Esophagus (tissue), 2 donors: ENCODE measurements at regions not wholly inside any gene's neighbourhood (a gene's known extent, or its start where the extent isn't known, plus 50 kb on each side); places are given as distances from the start of the nearest gene placed in this dataset.

Source experiments
- H3K27ac ChIP-seq, 2 donors: one replicate each; pipeline ENCODE4 v1.5.1; 2013; ENCODE audit warnings: low read depth in 2 of 2, mild to moderate bottlenecking in 2 of 2, inconsistent platforms in 1 of 2, low read length in 1 of 2, moderate library complexity in 1 of 2
- H3K27me3 ChIP-seq, 2 donors: one replicate each; pipeline ENCODE4 v1.6.1; 2013; ENCODE audit warnings: low read length in 2 of 2, control low read depth in 1 of 2, mild to moderate bottlenecking in 1 of 2; ENCODE audit not compliant: insufficient read depth in 2 of 2, control insufficient read depth in 1 of 2
- H3K36me3 ChIP-seq, 2 donors: one replicate each; pipeline ENCODE4 v1.6.1; 2013; ENCODE audit warnings: low read length in 1 of 2; ENCODE audit not compliant: control insufficient read depth in 2 of 2, insufficient read depth in 2 of 2
- H3K4me1 ChIP-seq, 2 donors: one replicate each; pipeline ENCODE4 v1.6.1; 2013; ENCODE audit warnings: low read length in 1 of 2; ENCODE audit not compliant: control insufficient read depth in 2 of 2, insufficient read depth in 2 of 2
- H3K4me3 ChIP-seq, 2 donors: one replicate each; pipeline ENCODE4 v1.5.1; 2013; ENCODE audit warnings: low read length in 2 of 2, mild to moderate bottlenecking in 2 of 2, low read depth in 1 of 2, moderate library complexity in 1 of 2
- H3K9me3 ChIP-seq, 2 donors: one replicate each; pipeline ENCODE4 v1.6.1; 2013; ENCODE audit warnings: mild to moderate bottlenecking in 2 of 2, low read depth in 1 of 2, low read length in 1 of 2, moderate library complexity in 1 of 2; ENCODE audit not compliant: control insufficient read depth in 2 of 2, insufficient read depth in 1 of 2
- WGBS, 2 donors: extraction: QIAGEN DNeasy Blood & Tissue Kit; methylation state at CpG; one replicate each; pipeline ENCODE4 v1.1.7; 2013; 5-methylcytosine and 5-hydroxymethylcytosine counted together
- donor health status: healthy with polysubstance abuse.
- donor health status: Bipolar disorder and iron deficiency.

DNA sequence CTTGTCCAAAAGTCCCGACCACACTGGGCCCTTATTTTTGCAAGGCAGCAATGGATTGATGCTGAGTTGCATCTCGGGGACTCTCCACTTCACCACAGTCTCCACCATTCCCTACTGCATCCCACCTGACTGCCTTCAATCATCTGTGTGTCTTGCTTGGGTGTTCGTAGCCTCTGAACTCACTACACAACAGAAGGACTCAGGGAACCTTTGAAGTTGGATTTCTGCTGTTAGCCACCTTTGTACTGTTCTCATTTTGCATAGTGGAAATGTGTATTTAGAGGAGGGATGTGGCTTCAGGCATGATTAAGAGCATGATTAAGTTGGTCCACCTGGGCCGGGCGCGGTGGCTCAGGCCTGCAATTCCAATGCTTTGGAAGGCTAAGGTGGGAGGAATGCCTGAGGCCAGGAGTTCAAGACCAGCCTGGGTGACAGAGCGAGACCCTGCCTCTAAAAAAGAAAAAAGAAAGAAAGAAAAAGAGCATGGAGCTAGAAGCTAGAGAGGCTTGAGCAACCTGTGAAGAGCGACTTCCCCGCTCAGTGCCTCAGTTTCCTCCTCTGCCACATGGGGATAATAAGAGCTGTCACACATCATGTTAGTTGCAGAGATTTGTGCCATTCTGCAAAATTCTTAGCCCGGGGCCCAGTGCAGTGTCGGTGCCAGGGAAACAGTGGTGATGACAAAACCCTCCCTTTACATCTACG, 121.3 kb upstream of the PTPN1 start:
- Histone ChIP-seq H3K9me3 (no peaks in the 10 kb centered on the region), H3K27ac (no peak overlapping the region), H3K4me1 (no peaks in the 10 kb centered on the region), H3K36me3 (no peaks in the 10 kb centered on the region), H3K4me3 (no peak overlapping the region), H3K27me3 (no peaks in the 10 kb centered on the region)
- 62 to 75% methylated on average over 12 of the region's 12 CpGs for WGBS, 2 donors

DNA sequence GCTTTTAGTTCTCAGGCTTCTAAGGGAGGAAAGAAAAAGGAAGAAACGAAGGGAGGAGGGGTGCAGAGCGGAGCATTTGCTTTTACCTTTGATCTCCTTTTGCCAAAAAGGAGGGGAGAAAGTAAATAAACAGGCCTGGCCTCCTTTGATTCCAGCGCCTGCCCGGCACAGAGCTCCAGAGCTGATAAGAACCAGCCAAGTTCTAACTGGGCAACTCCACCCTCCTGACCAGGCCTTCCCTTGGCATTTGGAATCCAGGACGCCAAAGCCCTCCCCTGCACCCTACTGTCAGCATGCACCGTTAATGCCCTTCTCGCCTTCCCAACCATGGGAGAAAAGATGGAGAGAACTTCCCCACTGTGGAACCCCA, 120.8 kb upstream of the PTPN1 start:
- Histone ChIP-seq H3K36me3 (no peaks in the 10 kb centered on the region), H3K27ac (no peak overlapping the region), H3K27me3 (no peaks in the 10 kb centered on the region), H3K9me3 (no peaks in the 10 kb centered on the region), H3K4me1 (no peaks in the 10 kb centered on the region), H3K4me3 (no peak overlapping the region)
- 58 to 60% methylated on average over 7 of the region's 7 CpGs for WGBS, 2 donors

DNA sequence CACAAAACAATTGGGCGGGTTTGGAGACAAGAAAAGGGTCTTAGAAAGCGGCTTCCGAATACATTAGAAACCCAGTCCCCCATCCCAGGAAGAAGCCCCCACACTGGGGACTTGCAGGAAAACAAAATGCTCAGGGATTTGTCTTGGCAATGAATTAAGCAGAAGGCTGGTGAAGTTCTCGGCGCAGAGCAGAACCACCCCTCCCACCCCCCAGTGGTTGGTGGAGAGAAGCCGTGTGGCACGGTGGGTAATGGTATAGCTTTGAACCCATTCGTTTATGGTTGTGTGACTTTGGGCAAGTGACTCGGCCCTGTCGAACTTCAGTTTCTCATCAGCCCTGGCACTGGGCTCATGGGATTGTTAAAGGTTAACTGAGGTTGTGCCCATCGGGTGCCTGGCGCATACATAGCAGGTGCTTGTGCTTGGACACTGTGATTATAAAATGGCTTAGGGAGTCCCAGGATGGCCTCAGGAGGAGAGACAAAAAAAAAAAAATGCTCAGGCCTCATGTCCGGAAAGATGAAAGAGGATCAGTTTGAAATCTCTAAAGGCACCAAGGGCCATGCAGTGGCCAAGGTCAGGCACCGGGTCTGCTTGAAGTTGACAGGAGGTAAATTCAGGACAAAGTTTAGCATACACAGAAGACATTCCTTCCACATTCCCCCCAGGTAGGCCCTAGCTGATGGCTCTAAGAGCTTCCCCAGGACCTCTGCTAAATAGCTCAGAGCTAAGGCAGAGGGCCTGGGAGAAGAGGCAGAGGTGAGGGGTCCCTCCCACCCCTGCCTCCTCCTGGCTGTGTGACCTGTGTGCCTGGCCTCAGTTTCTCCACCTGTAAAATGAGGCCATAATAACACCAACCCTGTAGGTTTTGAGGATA, 120.1 kb upstream of the PTPN1 start:
- Histone ChIP-seq H3K9me3 (no peaks in the 10 kb centered on the region), H3K27me3 (no peaks in the 10 kb centered on the region), H3K36me3 (no peaks in the 10 kb centered on the region), H3K27ac (no peak overlapping the region), H3K4me1 (no peaks in the 10 kb centered on the region), H3K4me3 (no peak overlapping the region)
- WGBS, 2 donors, result 71 to 88% methylated on average over 14 of the region's 14 CpGs

DNA sequence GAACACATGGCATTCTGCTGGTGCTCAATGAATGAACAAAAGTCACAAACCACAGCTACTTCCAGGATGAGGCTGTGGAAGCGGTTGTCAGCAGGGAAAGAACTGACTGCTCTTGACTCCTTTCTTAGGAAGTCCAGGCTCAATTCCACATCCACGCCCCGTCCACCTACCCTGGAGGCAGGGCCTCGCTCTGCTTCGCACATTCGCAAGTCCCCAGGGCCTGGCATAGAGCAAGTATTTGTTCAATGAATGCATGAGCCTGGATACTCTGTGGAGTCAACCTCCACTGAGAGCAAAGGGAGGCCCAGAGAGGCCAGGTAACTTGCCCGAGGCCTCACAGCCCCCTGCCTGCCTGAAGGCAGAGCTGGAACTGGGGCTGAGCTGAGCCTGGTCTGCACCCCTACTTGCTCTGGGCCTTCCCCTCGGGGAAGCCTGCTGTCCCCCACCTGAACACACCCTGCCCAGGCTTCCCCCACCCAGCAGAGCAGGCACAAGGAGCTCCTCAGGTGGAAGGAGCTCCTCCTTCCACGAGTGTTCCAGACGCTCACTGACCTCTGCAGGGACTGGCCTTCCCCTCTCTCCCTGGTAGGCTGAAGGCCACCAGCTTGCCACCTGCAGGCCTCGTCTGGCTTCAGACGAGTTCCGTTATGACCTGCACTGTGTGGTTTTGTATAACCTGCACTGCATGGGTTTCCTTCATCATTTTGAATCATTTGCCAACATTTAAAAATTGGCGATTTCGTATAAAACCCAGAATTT, 119.3 kb upstream of the PTPN1 start:
- 90 to 92% methylated on average over 15 of the region's 15 CpGs for WGBS, 2 donors
- Histone ChIP-seq H3K9me3 (no peaks in the 10 kb centered on the region), H3K4me3 (no peak overlapping the region), H3K4me1 (no peaks in the 10 kb centered on the region), H3K27ac (no peak overlapping the region), H3K27me3 (no peaks in the 10 kb centered on the region), H3K36me3 (no peaks in the 10 kb centered on the region)

DNA sequence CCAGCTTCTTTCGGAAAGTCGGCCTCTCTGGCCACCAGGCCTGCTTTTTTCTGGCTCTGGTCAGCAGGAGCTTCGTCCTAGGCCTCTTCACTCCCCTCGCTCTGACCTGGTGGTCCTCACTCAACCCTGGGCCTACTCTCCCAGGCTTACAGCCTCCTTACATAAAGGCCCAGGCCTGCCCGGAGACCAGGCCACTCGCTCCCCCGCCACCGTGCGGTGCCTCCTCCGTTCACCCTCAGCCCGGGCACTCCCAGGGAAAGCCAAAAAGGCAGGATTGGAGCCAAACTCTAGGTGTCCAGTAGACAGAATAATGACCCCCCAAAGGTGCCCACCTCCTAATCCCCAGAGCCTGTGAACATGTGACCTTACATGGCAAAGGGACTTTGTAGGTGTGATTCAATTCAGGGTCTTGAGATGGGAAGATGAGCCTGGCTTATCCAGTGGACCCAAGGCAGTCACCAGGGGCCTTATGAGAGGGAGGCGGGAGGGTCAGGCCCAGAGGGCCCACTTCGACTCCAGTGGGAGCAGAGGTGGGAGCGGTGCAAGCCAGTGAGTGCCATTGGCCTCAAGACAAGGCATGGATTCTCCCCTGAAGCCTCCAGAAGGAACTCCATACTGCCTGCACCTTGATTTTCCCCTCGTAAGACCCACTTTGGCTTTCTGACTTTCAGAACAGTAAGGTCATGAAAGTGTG, 118.6 kb upstream of the PTPN1 start:
- WGBS, 2 donors, result 95% methylated on average over 15 of the region's 15 CpGs
- Histone ChIP-seq H3K27ac (no peak overlapping the region), H3K4me1 (peaks cover 0 to 2% of the 10 kb centered on the region in 2 donors), H3K27me3 (no peaks in the 10 kb centered on the region), H3K4me3 (no peak overlapping the region), H3K36me3 (no peaks in the 10 kb centered on the region), H3K9me3 (no peaks in the 10 kb centered on the region)

DNA sequence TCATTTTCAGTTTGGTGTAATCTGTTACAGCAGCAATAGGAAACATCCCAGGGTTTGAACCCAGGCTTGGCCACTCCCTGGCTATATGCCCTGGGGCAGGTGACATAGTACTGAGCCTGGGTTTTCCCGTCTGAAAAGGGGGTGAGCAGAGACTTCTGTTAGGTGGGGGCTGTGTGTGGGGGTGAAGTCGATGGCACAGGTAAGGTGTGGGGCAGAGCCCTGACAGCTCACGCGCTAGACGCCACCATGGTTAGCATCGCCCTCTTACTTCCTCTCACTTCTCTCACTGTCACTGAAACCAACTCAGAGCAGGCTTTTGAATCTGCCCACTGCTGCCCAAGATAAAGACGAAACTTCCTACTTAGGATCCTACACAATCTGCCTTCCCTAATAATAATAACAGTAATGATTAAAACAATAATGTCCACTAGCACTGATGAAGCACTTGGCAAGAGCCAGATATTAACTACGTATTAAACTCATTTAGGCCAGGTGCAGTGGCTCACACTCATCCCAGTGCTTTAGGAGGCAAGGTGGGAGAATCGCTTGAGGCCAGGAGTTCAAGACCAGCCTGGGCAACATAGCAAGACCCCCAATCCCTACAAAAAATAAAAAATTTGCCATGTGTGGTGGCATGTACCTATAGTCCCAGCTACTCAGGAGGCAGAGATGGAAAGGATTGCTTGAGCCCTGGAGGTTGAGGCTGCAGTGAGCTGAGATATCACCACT, 117.9 kb upstream of the PTPN1 start:
- H3K27me3 ChIP-seq, result no peaks in the 10 kb centered on the region
- no peak overlapping the region for H3K4me3 ChIP-seq
- H3K36me3 ChIP-seq, result no peaks in the 10 kb centered on the region
- H3K4me1 ChIP-seq, result peaks cover 0 to 2% of the 10 kb centered on the region in 2 donors
- H3K27ac ChIP-seq, result no peak overlapping the region
- no peaks in the 10 kb centered on the region for H3K9me3 ChIP-seq
- 76 to 79% methylated on average over 9 of the region's 9 CpGs for WGBS, 2 donors

DNA sequence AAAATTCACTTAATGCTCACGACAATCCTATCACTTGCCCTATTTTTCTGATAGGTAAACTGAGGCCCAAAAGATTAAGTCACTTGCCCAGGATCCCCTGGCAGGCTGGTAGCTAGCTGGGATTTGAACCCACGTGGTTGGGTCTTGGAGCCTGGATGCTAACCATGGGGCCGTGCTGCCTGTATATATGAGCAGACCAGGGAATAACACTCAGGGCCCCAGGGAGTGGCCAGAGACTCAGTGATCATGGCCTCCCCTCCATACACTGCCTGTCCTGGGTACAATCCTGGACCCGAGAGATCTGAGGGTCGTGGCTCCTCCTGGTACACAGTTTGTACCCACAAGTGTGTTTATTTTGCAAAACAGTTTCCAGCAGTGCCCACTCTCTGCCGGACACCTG, 116.9 kb upstream of the PTPN1 start:
- Histone ChIP-seq H3K4me3 (no peak overlapping the region), H3K36me3 (no peaks in the 10 kb centered on the region), H3K27ac (no peak overlapping the region), H3K4me1 (peaks cover 0 to 2% of the 10 kb centered on the region in 2 donors), H3K9me3 (no peaks in the 10 kb centered on the region), H3K27me3 (no peaks in the 10 kb centered on the region)
- WGBS, 2 donors, result 88% methylated on average over 6 of the region's 6 CpGs

DNA sequence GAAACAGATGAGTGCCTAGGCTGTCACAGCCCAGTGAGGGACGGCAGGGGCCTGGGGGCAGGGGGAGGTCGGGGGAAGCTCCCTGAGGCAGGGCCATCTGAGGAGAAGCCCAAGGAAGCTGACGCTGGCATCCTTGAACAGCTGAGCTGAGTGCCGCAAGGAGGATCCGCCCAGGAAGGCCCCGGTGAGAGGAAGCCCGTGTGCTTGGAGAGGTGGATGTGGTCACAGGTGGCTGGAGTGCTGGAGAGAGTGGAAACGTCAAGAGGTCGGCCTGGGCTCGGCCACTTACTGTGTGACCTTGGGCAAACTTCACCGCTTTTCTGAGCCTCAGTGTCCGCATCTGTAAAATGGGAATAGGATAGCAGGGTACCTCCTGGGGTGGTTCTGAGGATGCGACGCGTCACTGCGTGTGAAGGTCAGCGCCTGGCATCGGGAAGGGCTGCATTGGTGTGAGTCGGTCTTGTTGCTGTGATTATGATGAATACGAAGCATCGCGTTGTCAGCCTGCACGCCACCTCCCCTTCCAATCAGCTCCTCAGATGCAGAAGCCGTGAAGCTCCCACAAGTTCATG, 116.1 kb upstream of the PTPN1 start:
- no peaks in the 10 kb centered on the region for H3K9me3 ChIP-seq
- peaks cover 0 to 2% of the 10 kb centered on the region in 2 donors for H3K4me1 ChIP-seq
- H3K27ac ChIP-seq, result no peak overlapping the region
- no peaks in the 10 kb centered on the region for H3K27me3 ChIP-seq
- WGBS, 2 donors, result 88% methylated on average over 24 of the region's 24 CpGs
- H3K4me3 ChIP-seq, result no peak overlapping the region
- no peaks in the 10 kb centered on the region for H3K36me3 ChIP-seq
